PC-3 (cell line): ENCODE measurements at regions not wholly inside any gene's neighbourhood (a gene's known extent, or its start where the extent isn't known, plus 50 kb on each side); places are given as distances from the start of the nearest gene placed in this dataset.

Experiments used
- EZH2 ChIP-seq: fragments of 300-600 bp; sonication (generic); IDR thresholded peaks from one replicate; pipeline ENCODE4 v1.6.1; 2017; ENCODE audit warnings: antibody characterized with exemption, mild to moderate bottlenecking, low read length; ENCODE audit not compliant: unreplicated experiment
- EZH2phosphoT487 ChIP-seq: fragments of 300-600 bp; sonication (generic); IDR thresholded peaks from 2 replicates; pipeline ENCODE4 v1.6.1; 2018; ENCODE audit warnings: mild to moderate bottlenecking, antibody characterized with exemption, low read length, borderline replicate concordance
- TF ChIP-seq, protein P1 (sequence below): fragments of 300-600 bp; sonication (generic); conservative IDR thresholded peaks from 2 replicates; pipeline ENCODE4 v1.5.1; 2017; ENCODE audit warnings: antibody characterized with exemption, low read depth, mild to moderate bottlenecking, low read length

GRCh38 chr12:66836623-66837310 is 157.9 kb upstream of the GRIP1 start:
- TF ChIP-seq, protein P1, sequence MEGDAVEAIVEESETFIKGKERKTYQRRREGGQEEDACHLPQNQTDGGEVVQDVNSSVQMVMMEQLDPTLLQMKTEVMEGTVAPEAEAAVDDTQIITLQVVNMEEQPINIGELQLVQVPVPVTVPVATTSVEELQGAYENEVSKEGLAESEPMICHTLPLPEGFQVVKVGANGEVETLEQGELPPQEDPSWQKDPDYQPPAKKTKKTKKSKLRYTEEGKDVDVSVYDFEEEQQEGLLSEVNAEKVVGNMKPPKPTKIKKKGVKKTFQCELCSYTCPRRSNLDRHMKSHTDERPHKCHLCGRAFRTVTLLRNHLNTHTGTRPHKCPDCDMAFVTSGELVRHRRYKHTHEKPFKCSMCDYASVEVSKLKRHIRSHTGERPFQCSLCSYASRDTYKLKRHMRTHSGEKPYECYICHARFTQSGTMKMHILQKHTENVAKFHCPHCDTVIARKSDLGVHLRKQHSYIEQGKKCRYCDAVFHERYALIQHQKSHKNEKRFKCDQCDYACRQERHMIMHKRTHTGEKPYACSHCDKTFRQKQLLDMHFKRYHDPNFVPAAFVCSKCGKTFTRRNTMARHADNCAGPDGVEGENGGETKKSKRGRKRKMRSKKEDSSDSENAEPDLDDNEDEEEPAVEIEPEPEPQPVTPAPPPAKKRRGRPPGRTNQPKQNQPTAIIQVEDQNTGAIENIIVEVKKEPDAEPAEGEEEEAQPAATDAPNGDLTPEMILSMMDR: no peak
- no peak for TF ChIP-seq EZH2
- TF ChIP-seq EZH2phosphoT487: no peak
